ENCODE measurements at regions not wholly inside any gene's neighbourhood (a gene's known extent, or its start where the extent isn't known, plus 50 kb on each side); places are given as distances from the start of the nearest gene placed in this dataset.

DNA sequence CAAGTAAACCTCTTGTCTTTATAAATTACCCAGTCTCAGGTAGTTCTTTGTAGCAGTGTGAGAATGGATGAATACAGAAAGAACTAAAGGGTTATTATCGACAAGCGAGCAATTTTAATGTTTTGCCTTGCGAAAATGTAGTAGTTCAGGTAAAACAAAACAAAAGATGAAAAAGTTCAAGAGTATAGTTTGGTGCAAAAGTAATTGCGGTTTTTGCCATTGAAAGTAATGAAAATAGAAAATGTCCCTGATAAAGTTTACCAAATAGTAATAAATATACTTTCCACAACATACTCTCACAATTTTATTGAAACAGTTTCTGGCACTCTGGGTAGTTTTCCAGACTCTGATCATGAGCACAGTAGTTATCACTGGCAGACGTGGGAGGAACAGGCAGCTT, 71.9 kb upstream of the SLC35B3 start:
- TF ChIP-seq GATA1 (IDR thresholded peaks at IDR 0.05; ENCODE audit: low read depth, low read length) (no peak), POLR2A (IDR thresholded peaks at IDR 0.05; ENCODE audit: low read length) (no peak)
